ENCODE measurements at regions not wholly inside any gene's neighbourhood (a gene's known extent, or its start where the extent isn't known, plus 50 kb on each side); places are given as distances from the start of the nearest gene placed in this dataset.

DNA sequence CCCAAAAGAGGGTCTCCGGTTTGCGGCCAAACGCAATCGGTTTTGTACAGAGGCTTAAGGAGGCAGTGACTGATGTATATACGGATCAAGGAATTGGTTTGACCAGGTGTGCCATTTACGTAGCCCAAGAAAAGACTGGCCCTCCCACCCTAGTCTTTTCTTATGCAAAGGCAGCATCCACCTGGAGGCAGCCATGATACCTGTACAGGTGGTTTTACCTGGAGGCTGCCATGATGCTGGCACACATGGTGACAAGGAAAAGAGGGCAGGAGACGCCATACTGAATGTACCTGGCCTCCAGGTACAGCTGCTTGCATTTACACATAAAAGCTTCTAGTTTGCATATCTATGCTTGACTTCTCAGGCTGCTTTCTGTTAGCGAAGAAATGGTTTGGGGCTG is 917.7 kb upstream of the INTU start:
- TF ChIP-seq RAD21 (IDR thresholded peaks at IDR 0.05) (no peak), YY1 (IDR thresholded peaks at IDR 0.05) (no peak), CTCF (IDR thresholded peaks at IDR 0.05; ENCODE audit: low read depth, low read length, missing input control) (no peak)
